Caco-2 (cell line): ENCODE measurements at regions not wholly inside any gene's neighbourhood (a gene's known extent, or its start where the extent isn't known, plus 50 kb on each side); places are given as distances from the start of the nearest gene placed in this dataset.

Source experiments
- BruUV-seq: library from RNA; stranded (reverse); fragments of 400-500 nt; replicated peaks from 2 replicates; lab custom pipeline; 2021; lab: Mats Ljungman, UMichigan
- CTCF ChIA-PET: fragments of 300-600 bp; sonication (Branson Sonifier 250); formaldehyde crosslinking; loops from one replicate; lab custom pipeline; 2022; ENCODE audit warnings: antibody characterized with exemption; lab: Charles Lee
- POLR2A ChIA-PET: fragments of 300-600 bp; sonication (Branson Sonifier 250); formaldehyde crosslinking; loops from one replicate; lab custom pipeline; 2022; ENCODE audit warnings: antibody characterized with exemption; lab: Charles Lee
- DNase-seq, 2 experiments: peaks; one replicate each; pipeline versions ENCODE4 v3.0.0 to v3.0.0-alpha.2; 2020 to 2022
- H3K27me3 ChIP-seq: replicated peaks from 2 replicates; pipeline ENCODE4 v1.6.0; 2011; ENCODE audit warnings: low read length; ENCODE audit not compliant: control insufficient read depth, insufficient read depth
- H3K36me3 ChIP-seq: 2 replicates; pipeline ENCODE4 v1.5.1; 2011; ENCODE audit warnings: low read length; ENCODE audit not compliant: control insufficient read depth, insufficient read depth
- H3K4me1 ChIP-seq: fragments of 250-450 bp; sonication (Bioruptor Pico); 2 replicates; pipeline ENCODE4 v1.5.1; 2020; ENCODE audit warnings: mild to moderate bottlenecking
- H3K4me3 ChIP-seq: 2 replicates; pipeline ENCODE4 v1.5.1; 2011; ENCODE audit warnings: low read depth, mild to moderate bottlenecking, control low read depth, low read length
- H3K9me3 ChIP-seq: fragments of 250-450 bp; sonication (Bioruptor Pico); 2 replicates; pipeline ENCODE4 v1.5.1; 2020; ENCODE audit warnings: mild to moderate bottlenecking, moderate library complexity
- H3K27ac Mint-ChIP-seq: one replicate; pipeline ENCODE4 v1.8.0; 2022; ENCODE audit warnings: mixed read lengths; ENCODE audit not compliant: unreplicated experiment
- H3K27me3 Mint-ChIP-seq: one replicate; pipeline ENCODE4 v1.8.0; 2022; ENCODE audit warnings: mixed read lengths; ENCODE audit not compliant: insufficient read depth, unreplicated experiment
- H3K36me3 Mint-ChIP-seq: one replicate; pipeline ENCODE4 v1.8.0; 2022; ENCODE audit warnings: mild to moderate bottlenecking, mixed read lengths; ENCODE audit not compliant: insufficient read depth, unreplicated experiment
- H3K4me1 Mint-ChIP-seq: one replicate; pipeline ENCODE4 v1.8.0; 2022; ENCODE audit warnings: low read depth, mixed read lengths; ENCODE audit not compliant: unreplicated experiment
- H3K4me3 Mint-ChIP-seq: one replicate; pipeline ENCODE4 v1.8.0; 2022; ENCODE audit warnings: mild to moderate bottlenecking, moderate library complexity, mixed read lengths; ENCODE audit not compliant: unreplicated experiment
- H3K9me3 Mint-ChIP-seq: one replicate; pipeline ENCODE4 v1.8.0; 2022; ENCODE audit warnings: mixed read lengths; ENCODE audit not compliant: unreplicated experiment
- intact Hi-C: fragments of 100-400 bp; cut with micrococcal nuclease; formaldehyde crosslinking; loops from one replicate; pipeline ENCODE4 v1.10.0; 2022; ENCODE audit not compliant: unreplicated experiment
- TF ChIP-seq, protein P1 (sequence below), 2 experiments: fragments of 200-600 bp in 1 of 2; IDR thresholded peaks; 1 replicate in 1 of 2; 2 replicates in 1 of 2; pipeline versions ENCODE4 v1.5.1 to v1.8.0; 2011 to 2022; ENCODE audit warnings: antibody characterized with exemption in 1 of 2, control low read depth in 1 of 2, inconsistent platforms in 1 of 2, low read depth in 1 of 2, low read length in 1 of 2, mild to moderate bottlenecking in 1 of 2, moderate library complexity in 1 of 2; ENCODE audit not compliant: insufficient read depth in 1 of 2, severe bottlenecking in 1 of 2, unreplicated experiment in 1 of 2

DNA sequence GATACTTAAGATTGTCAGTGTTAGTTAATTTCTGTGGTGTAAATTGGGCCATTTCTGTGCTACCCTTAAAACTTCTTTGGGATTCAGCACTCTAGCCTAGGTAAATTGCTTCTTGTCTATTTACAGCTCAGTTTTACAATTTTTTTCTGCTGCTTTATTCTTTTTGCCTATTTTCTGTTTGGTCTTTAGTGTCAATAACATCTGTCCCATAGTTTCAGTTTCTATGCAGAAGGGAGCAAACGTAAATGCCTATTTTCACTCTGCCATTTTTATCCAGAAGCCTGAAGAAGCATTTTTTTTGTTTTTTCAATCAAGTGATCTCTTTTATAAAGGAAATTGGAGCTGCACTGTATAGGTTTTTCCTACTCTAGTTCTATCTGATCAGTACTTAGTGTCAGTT lies 564.9 kb upstream of the MEX3C start:
- TF ChIP-seq, protein P1, sequence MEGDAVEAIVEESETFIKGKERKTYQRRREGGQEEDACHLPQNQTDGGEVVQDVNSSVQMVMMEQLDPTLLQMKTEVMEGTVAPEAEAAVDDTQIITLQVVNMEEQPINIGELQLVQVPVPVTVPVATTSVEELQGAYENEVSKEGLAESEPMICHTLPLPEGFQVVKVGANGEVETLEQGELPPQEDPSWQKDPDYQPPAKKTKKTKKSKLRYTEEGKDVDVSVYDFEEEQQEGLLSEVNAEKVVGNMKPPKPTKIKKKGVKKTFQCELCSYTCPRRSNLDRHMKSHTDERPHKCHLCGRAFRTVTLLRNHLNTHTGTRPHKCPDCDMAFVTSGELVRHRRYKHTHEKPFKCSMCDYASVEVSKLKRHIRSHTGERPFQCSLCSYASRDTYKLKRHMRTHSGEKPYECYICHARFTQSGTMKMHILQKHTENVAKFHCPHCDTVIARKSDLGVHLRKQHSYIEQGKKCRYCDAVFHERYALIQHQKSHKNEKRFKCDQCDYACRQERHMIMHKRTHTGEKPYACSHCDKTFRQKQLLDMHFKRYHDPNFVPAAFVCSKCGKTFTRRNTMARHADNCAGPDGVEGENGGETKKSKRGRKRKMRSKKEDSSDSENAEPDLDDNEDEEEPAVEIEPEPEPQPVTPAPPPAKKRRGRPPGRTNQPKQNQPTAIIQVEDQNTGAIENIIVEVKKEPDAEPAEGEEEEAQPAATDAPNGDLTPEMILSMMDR (IDR thresholded peaks at IDR 0.05; ENCODE audit: insufficient read depth in 1 of 2, low read depth in 1 of 2, low read length in 1 of 2, severe bottlenecking in 1 of 2, unreplicated experiment in 1 of 2), result no peak
- H3K4me3 Mint-ChIP-seq, result no peak overlapping the region
- no peaks in the 10 kb centered on the region for H3K9me3 Mint-ChIP-seq
- H3K27ac Mint-ChIP-seq, result no peak overlapping the region
- Histone ChIP-seq H3K4me3 (no peak overlapping the region), H3K36me3 (no peaks in the 10 kb centered on the region), H3K4me1 (no peaks in the 10 kb centered on the region), H3K9me3 (no peaks in the 10 kb centered on the region), H3K27me3 (no peaks in the 10 kb centered on the region)
- H3K4me1 Mint-ChIP-seq, result no peaks in the 10 kb centered on the region
- BruUV-seq, result no TSS peak
- ChIA-PET CTCF (no interaction called here), POLR2A (no interaction called here)
- peaks cover 6% of the 10 kb centered on the region for H3K27me3 Mint-ChIP-seq
- no peaks in the 10 kb centered on the region for H3K36me3 Mint-ChIP-seq
- intact Hi-C loops, result no loop called here
- no peak for DNase-seq

DNA sequence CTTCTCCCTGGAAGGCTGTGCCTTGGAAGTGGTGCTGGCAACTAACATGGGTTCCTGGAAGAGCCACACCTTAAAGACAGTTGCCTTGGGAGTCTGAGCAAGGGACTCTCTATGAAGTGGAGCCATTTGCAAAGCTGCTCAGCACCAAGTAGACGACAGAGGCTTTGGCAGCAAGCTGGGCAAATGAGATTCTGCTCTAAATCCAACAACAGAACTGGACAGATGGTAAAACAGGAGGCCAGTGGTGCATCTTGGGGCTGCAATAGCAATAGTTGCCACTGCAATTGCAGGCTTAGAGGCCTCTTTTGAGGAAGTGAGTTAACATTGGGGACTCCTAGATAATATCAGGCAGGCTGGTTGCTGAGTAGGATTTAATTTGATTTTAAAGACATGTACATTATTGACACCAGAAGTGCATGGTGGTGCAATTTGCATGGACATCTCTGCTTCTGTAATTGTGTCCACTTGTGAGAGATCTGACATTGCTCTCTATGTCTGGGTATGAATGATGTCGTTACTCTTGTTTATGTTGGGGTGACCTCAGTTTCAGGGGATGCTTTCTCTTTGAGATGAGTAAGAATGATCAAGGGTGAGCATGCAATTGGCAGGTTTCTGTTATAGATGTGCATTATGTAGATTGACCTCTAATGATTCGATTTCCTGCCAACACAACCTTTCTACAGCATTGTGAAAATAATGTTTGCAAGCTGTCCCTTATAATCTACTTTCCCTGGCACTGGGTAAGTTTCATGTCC lies 568.3 kb upstream of the MEX3C start:
- Mint-ChIP-seq H3K36me3 (no peaks in the 10 kb centered on the region), H3K27ac (no peak overlapping the region), H3K27me3 (peaks cover 6% of the 10 kb centered on the region), H3K4me3 (no peak overlapping the region), H3K9me3 (no peaks in the 10 kb centered on the region), H3K4me1 (no peaks in the 10 kb centered on the region)
- CTCF ChIA-PET, result no interaction called here
- intact Hi-C loops, result no loop called here
- H3K4me3 ChIP-seq, result no peak overlapping the region
- H3K36me3 ChIP-seq, result no peaks in the 10 kb centered on the region
- no TSS peak for BruUV-seq
- POLR2A ChIA-PET, result no interaction called here
- TF ChIP-seq, protein P1 (IDR thresholded peaks at IDR 0.05; ENCODE audit: insufficient read depth in 1 of 2, low read depth in 1 of 2, low read length in 1 of 2, severe bottlenecking in 1 of 2, unreplicated experiment in 1 of 2), result no peak
- H3K4me1 ChIP-seq, result no peaks in the 10 kb centered on the region
- H3K27me3 ChIP-seq, result no peaks in the 10 kb centered on the region
- no peak for DNase-seq
- H3K9me3 ChIP-seq, result no peaks in the 10 kb centered on the region

DNA sequence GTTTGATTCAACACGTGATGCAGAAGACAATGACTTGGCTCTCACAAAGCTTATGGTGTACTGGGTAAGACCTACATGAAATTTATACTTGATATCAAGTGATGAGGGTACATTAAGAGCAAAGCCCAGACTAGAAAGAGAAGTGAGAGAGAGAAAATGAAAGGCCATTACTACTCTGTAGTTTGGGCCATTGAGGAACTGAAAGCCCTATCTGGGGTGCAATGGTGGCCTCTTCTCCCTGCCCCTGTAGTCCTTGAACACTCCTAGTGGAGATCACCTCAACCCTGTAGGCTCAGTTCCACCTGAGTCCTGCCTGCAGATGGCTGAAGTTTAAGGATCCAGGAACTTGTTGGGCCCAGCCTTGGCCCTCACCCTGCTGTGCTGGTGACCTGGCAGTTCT lies 569.8 kb upstream of the MEX3C start:
- no peaks in the 10 kb centered on the region for H3K27me3 ChIP-seq
- ChIA-PET POLR2A (no interaction called here), CTCF (no interaction called here)
- H3K9me3 Mint-ChIP-seq, result no peaks in the 10 kb centered on the region
- H3K4me1 Mint-ChIP-seq, result peaks cover 4% of the 10 kb centered on the region
- H3K4me1 ChIP-seq, result no peaks in the 10 kb centered on the region
- no peak overlapping the region for H3K27ac Mint-ChIP-seq
- H3K36me3 Mint-ChIP-seq, result no peaks in the 10 kb centered on the region
- no peak overlapping the region for H3K4me3 Mint-ChIP-seq
- peaks cover 9% of the 10 kb centered on the region for H3K27me3 Mint-ChIP-seq
- H3K4me3 ChIP-seq, result no peak overlapping the region
- intact Hi-C loops, result no loop called here
- BruUV-seq, result no TSS peak
- H3K9me3 ChIP-seq, result no peaks in the 10 kb centered on the region
- no peak for DNase-seq
- no peaks in the 10 kb centered on the region for H3K36me3 ChIP-seq
- TF ChIP-seq, protein P1 (IDR thresholded peaks at IDR 0.05; ENCODE audit: insufficient read depth in 1 of 2, low read depth in 1 of 2, low read length in 1 of 2, severe bottlenecking in 1 of 2, unreplicated experiment in 1 of 2), result no peak
